ENCODE measurements at regions not wholly inside any gene's neighbourhood (a gene's known extent, or its start where the extent isn't known, plus 50 kb on each side); places are given as distances from the start of the nearest gene placed in this dataset.

GRCh38 chr15:96086164-96086563 is 244.3 kb upstream of the NR2F2 start:
- TF ChIP-seq SUZ12 (IDR thresholded peaks at IDR 0.05; ENCODE audit: extremely low read depth, insufficient read depth, insufficient read length): no peak
- TF ChIP-seq ZNF274 (IDR thresholded peaks at IDR 0.05; ENCODE audit: low read depth, low read length): no peak
